ENCODE measurements at regions not wholly inside any gene's neighbourhood (a gene's known extent, or its start where the extent isn't known, plus 50 kb on each side); places are given as distances from the start of the nearest gene placed in this dataset.

- TF ChIP-seq POLR2AphosphoS5 (IDR thresholded peaks at IDR 0.05; ENCODE audit: low read depth, low read length) (no peak), POLR2A (IDR thresholded peaks at IDR 0.05; ENCODE audit: low read depth, low read length) (no peak), TAF1 (IDR thresholded peaks at IDR 0.05; ENCODE audit: borderline replicate concordance, low read depth, low read length) (no peak)
Measured at GRCh38 chr4:116598155-116598979, 487.0 kb downstream of the TRAM1L1 start.
